GM12892 (cell line): ENCODE measurements at regions not wholly inside any gene's neighbourhood (a gene's known extent, or its start where the extent isn't known, plus 50 kb on each side); places are given as distances from the start of the nearest gene placed in this dataset.

ENCODE experiments used
- POLR2A ChIP-seq: IDR thresholded peaks from 2 replicates; pipeline ENCODE4 v1.6.1; 2011; ENCODE audit warnings: low read depth, low read length, control low read depth
- POLR2AphosphoS5 ChIP-seq: IDR thresholded peaks from 2 replicates; pipeline ENCODE4 v1.6.1; 2011; ENCODE audit warnings: low read depth, low read length, control low read depth

DNA sequence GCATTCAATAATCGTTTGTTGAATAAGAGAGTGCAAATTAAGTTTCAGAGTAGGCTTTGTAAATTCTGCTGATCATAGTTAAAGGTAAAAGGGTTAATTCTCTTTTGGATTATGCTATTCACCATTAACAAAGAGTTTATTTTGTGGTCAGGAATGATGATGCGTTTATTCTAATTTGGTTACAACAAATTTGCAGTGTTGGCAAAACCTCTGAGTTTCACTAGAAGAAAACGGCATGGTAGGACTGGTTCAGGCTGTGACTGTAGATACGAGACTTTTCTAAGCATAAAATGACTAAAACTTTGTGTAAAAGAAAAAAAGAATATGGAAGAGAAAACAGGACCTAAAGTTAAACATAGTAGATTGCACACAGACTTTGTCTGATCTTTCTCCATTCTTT is 234.7 kb downstream of the TLR4 start:
- TF ChIP-seq POLR2A, result no peak
- no peak for TF ChIP-seq POLR2AphosphoS5
